ENCODE measurements at regions not wholly inside any gene's neighbourhood (a gene's known extent, or its start where the extent isn't known, plus 50 kb on each side); places are given as distances from the start of the nearest gene placed in this dataset.

DNA sequence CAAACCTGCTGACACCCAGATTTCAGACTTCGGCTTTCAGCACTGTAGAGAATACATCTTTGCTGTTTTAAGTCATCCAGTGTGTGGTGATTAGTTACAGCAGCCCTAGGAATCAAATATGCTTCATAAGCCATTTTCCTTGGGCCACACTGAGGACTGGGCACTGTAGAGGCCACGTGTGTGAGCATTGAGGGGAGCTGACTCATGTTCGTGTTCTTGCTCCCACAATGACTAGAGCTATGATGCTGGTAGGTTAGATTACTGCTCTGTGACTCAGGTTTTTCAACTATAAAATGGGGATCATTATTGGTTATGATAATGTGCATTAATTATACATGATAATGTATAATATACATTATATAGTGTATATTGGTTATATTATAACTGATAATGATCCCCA lies 96.5 kb upstream of the PALM2AKAP2 start:
- Mint-ChIP-seq H3K27me3 (no peaks in the 10 kb centered on the region), H3K27ac (no peak overlapping the region), H3K4me3 (no peak overlapping the region), H3K4me1 (no peaks in the 10 kb centered on the region), H3K36me3 (ENCODE audit: low read depth) (no peaks in the 10 kb centered on the region), H3K9me3 (ENCODE audit: low read depth) (no peaks in the 10 kb centered on the region)
- ATAC-seq, result no peak
- CTCF ChIA-PET, result no interaction called here
- intact Hi-C loops (cut with DNase I, micrococcal nuclease), result no loop called here
- DNase-seq, result no peak
- POLR2A ChIA-PET, result no interaction called here

DNA sequence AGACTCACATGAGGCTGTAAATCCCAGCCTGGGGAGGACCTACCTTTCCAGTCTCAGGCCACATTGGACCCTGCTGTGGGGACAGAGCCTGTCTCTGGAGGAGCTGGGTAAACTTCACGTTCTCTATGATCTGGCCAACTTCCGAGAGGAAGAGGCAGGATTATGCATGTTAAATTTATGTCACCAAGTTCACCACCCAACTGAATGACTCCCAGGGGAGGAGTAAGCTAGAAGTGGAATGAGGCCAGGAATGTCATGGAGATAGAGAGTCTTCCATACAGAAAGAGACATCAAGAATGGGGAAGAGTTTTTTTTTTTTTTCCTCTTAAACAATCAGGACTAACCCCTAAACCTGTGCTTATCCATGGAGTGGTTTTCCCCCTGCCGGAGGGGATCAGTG lies 90.3 kb upstream of the PALM2AKAP2 start:
- DNase-seq (no peak), ATAC-seq (no peak)
- no peaks in the 10 kb centered on the region for H3K4me1 Mint-ChIP-seq
- H3K27ac Mint-ChIP-seq, result no peak overlapping the region
- intact Hi-C loops (cut with DNase I, micrococcal nuclease), result no loop called here
- CTCF ChIA-PET, result interaction anchor here (0.7 kb wide), 1 partner anchor 1143 kb away, joined by 3 read pairs; no protein-coding TSS in a partner anchor
- H3K9me3 Mint-ChIP-seq (ENCODE audit: low read depth), result no peaks in the 10 kb centered on the region
- POLR2A ChIA-PET, result no interaction called here
- no peak overlapping the region for H3K4me3 Mint-ChIP-seq
- peaks cover 4% of the 10 kb centered on the region for H3K27me3 Mint-ChIP-seq
- H3K36me3 Mint-ChIP-seq (ENCODE audit: low read depth), result no peaks in the 10 kb centered on the region

DNA sequence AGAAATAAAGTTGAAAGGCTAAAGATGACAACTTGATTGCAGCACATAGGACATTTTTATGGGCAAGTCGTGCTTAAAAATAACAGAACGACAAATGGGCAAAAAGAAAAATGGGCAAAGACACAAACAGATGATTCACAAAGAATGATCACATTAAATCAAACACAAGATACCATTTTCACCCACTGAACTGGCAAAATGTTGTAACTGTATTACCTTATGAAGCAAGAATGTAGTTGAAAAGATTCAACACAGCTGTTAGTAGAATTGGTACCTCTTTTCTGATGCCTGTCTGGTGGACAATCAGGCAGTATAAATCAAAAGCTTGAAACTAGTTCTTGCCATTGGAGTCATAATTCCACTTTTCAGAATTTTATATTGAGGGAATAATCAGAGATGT lies 81.0 kb upstream of the PALM2AKAP2 start:
- peaks cover 9% of the 10 kb centered on the region for H3K27me3 Mint-ChIP-seq
- ChIA-PET CTCF (no interaction called here), POLR2A (no interaction called here)
- no peak for DNase-seq
- intact Hi-C loops (cut with DNase I, micrococcal nuclease), result no loop called here
- no peaks in the 10 kb centered on the region for H3K9me3 Mint-ChIP-seq (ENCODE audit: low read depth)
- ATAC-seq, result no peak
- no peak overlapping the region for H3K27ac Mint-ChIP-seq
- no peaks in the 10 kb centered on the region for H3K4me1 Mint-ChIP-seq
- H3K36me3 Mint-ChIP-seq (ENCODE audit: low read depth), result no peaks in the 10 kb centered on the region
- H3K4me3 Mint-ChIP-seq, result no peak overlapping the region

DNA sequence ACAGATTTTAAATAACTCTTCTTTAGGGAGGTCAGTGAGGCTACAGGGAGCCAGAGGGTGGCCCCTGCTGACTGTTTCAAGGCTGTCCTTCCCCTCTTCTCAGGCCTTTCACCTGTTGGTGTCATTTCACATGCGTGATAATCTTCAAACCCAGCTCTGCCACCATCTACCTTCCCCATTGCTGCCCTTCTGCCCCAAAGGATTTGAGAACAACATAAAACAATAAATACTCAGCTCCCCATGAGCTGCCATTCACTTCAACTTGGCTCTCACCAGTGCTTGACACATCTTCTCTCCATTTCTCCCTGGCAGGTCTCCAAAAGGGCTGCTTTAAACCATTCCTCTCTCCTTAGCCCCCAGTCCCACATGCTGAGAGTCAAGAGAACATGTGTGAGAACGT lies 75.5 kb upstream of the PALM2AKAP2 start:
- no peaks in the 10 kb centered on the region for H3K4me1 Mint-ChIP-seq
- CTCF ChIA-PET, result no interaction called here

DNA sequence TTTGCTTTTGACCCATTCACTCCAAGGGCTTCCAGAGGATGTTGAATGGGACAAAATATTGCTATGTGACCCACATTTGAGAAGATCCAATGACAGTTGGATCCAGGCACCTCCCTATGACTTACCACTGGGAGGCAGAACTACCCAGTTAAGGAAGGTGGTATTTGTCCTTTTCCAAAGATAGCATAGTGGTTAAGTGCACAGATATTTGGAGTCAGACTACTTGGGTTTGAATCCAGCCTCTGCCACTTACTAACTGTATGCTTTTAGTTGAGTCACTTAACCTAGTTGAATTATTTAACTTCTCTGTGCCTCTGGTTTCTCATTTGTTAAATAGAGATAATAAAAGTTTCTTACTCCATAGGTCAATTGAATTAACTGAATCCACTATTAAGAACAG lies 74.5 kb upstream of the PALM2AKAP2 start:
- ATAC-seq, result no peak
- Mint-ChIP-seq H3K4me1 (no peaks in the 10 kb centered on the region), H3K36me3 (ENCODE audit: low read depth) (no peaks in the 10 kb centered on the region), H3K27me3 (peaks cover 7% of the 10 kb centered on the region), H3K4me3 (no peak overlapping the region), H3K27ac (no peak overlapping the region), H3K9me3 (ENCODE audit: low read depth) (no peaks in the 10 kb centered on the region)
- no peak for DNase-seq
- POLR2A ChIA-PET, result no interaction called here
- intact Hi-C loops (cut with DNase I, micrococcal nuclease), result no loop called here
- CTCF ChIA-PET, result no interaction called here

More for the DNA sequence above, 75.5 kb upstream of the PALM2AKAP2 start:
- POLR2A ChIA-PET, result no interaction called here
- no peaks in the 10 kb centered on the region for H3K9me3 Mint-ChIP-seq (ENCODE audit: low read depth)
- no peak overlapping the region for H3K27ac Mint-ChIP-seq
- intact Hi-C loops (cut with DNase I, micrococcal nuclease), result no loop called here
- peaks cover 5% of the 10 kb centered on the region for H3K27me3 Mint-ChIP-seq
- no peaks in the 10 kb centered on the region for H3K36me3 Mint-ChIP-seq (ENCODE audit: low read depth)
- DNase-seq, result no peak
- no peak for ATAC-seq
- H3K4me3 Mint-ChIP-seq, result no peak overlapping the region

DNA sequence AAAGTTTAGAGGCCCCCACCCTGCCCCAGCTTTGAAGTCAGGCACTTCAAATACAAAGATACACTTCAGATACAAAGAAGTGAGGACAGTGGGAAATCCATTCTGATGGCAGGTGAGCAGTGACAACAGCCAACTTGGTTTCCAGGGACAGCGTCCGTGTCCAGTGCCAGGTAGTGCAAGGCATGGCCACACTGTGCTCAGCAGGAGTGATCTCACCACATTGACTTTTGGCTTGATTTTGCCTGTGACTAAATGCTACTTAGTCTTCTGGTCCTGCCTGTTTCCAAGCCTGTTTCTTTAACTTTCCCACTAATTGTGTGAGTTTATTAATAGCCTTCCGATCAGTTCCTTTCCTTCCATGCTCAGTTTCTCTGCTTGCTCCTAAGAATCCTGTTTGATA lies 72.6 kb upstream of the PALM2AKAP2 start:
- no peak for ATAC-seq
- Mint-ChIP-seq H3K4me3 (no peak overlapping the region), H3K9me3 (ENCODE audit: low read depth) (no peaks in the 10 kb centered on the region), H3K27me3 (peaks cover 7% of the 10 kb centered on the region), H3K4me1 (no peaks in the 10 kb centered on the region), H3K36me3 (ENCODE audit: low read depth) (no peaks in the 10 kb centered on the region), H3K27ac (no peak overlapping the region)
- CTCF ChIA-PET, result interaction anchor here (0.6 kb wide), 2 partner anchors 132 to 482 kb away, joined by 3 to 6 read pairs; no protein-coding TSS in a partner anchor
- POLR2A ChIA-PET, result no interaction called here
- intact Hi-C loops (cut with DNase I, micrococcal nuclease), result no loop called here
- DNase-seq, result no peak

DNA sequence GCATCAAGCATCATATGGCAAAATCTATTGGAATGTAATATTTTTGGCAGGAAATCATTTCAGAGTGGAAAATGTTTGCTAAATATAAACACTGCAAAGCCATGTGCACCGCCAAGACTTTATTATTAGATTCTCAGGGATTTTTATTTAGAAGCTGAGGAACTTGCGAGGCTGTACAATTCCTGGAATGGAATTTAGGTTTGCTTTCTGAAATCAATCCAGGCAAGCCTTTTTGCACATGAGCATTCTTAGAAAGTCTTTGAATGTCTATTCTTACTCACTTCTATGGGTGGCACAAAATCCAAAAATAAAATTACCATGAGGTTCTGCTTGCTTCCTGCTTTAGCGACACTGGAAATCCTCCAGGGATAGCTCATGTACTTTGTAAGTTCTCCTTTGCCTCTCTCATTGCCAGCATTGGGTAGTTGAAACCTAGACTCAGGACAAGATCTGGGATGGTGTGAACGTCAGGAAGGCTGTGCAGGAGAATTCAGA lies 71.5 kb upstream of the PALM2AKAP2 start:
- no peaks in the 10 kb centered on the region for H3K36me3 Mint-ChIP-seq (ENCODE audit: low read depth)
- POLR2A ChIA-PET, result no interaction called here
- H3K4me3 Mint-ChIP-seq, result no peak overlapping the region
- intact Hi-C loops (cut with DNase I, micrococcal nuclease), result no loop called here
- DNase-seq (no peak), ATAC-seq (no peak)
- H3K27ac Mint-ChIP-seq, result no peak overlapping the region
- CTCF ChIA-PET, result interaction anchor here (0.6 kb wide), 1 partner anchor 1464 kb away, joined by 3 read pairs; no protein-coding TSS in a partner anchor
- H3K9me3 Mint-ChIP-seq (ENCODE audit: low read depth), result no peaks in the 10 kb centered on the region
- peaks cover 7% of the 10 kb centered on the region for H3K27me3 Mint-ChIP-seq
- H3K4me1 Mint-ChIP-seq, result no peaks in the 10 kb centered on the region

DNA sequence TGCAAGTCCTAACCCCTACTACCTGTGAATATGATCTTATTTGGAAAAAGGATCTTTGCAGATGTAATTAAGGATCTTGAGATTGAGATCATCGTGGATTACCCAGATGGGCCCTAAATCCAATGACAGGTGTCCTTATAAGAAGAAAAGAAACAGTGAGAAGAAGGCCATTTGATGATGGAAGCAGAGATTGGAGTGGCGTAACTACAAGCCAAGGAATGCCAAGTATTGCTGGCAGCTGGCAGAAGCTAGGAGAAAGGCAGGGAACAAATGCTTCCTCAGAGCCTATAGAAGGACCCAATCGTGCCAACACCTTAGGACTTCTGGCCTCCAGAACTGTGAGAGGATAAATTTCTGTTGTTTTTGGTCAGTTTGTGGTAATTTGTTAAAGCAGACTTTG lies 70.1 kb upstream of the PALM2AKAP2 start:
- Mint-ChIP-seq H3K9me3 (ENCODE audit: low read depth) (no peaks in the 10 kb centered on the region), H3K4me3 (no peak overlapping the region), H3K36me3 (ENCODE audit: low read depth) (no peaks in the 10 kb centered on the region), H3K27ac (no peak overlapping the region), H3K27me3 (peaks cover 4% of the 10 kb centered on the region), H3K4me1 (no peaks in the 10 kb centered on the region)
- intact Hi-C loops (cut with DNase I, micrococcal nuclease), result no loop called here
- DNase-seq (no peak), ATAC-seq (no peak)
- POLR2A ChIA-PET, result no interaction called here
- CTCF ChIA-PET, result no interaction called here

DNA sequence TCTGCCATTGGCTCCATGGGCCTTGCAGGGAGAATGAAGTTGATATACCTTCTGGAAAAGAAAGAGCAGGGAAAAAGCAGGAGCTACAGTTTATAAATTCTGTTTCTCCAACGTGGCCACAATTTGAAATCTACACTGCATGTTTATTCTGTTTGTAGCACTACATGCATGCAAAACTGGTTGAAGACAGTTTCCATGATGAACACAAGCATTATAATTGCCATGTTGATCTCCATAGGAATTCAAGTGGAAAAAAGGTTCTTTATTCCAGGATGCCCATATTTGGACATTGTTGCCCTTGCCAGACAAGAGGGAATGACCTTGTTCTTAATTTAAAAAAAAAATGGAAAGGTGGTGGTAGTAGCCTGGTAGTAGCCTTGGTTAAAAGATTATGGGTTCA lies 69.2 kb upstream of the PALM2AKAP2 start:
- Mint-ChIP-seq H3K4me3 (no peak overlapping the region), H3K9me3 (ENCODE audit: low read depth) (no peaks in the 10 kb centered on the region), H3K36me3 (ENCODE audit: low read depth) (no peaks in the 10 kb centered on the region), H3K27me3 (peaks cover 3% of the 10 kb centered on the region), H3K4me1 (no peaks in the 10 kb centered on the region), H3K27ac (no peak overlapping the region)
- DNase-seq (no peak), ATAC-seq (no peak)
- POLR2A ChIA-PET, result no interaction called here
- intact Hi-C loops (cut with DNase I, micrococcal nuclease), result no loop called here
- CTCF ChIA-PET, result no interaction called here

DNA sequence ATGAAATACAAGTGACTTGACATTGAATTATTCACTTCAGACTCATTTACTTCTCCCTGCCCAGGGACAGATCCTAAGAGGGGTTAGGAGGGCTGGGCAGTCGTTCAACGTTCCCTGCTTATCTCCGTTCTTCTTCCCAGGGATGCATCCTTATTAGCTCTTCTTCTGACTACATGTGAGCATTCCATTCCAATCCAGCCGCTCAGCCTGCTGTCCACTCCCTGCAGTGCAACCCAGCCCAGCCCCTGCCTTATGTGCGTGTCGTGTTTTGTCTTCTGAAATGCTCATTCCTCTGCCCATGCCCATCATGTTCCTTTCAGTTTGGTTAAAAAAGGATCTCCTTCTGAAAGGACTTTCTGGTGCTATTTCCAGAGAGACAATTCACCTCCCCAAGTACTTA lies 64.7 kb upstream of the PALM2AKAP2 start:
- Mint-ChIP-seq H3K4me1 (no peaks in the 10 kb centered on the region), H3K4me3 (no peak overlapping the region), H3K27ac (no peak overlapping the region), H3K9me3 (ENCODE audit: low read depth) (no peaks in the 10 kb centered on the region), H3K27me3 (peaks cover 2% of the 10 kb centered on the region), H3K36me3 (ENCODE audit: low read depth) (no peaks in the 10 kb centered on the region)
- intact Hi-C loops (cut with DNase I, micrococcal nuclease), result no loop called here
- DNase-seq, result no peak
- ChIA-PET CTCF (no interaction called here), POLR2A (no interaction called here)
- ATAC-seq, result no peak

DNA sequence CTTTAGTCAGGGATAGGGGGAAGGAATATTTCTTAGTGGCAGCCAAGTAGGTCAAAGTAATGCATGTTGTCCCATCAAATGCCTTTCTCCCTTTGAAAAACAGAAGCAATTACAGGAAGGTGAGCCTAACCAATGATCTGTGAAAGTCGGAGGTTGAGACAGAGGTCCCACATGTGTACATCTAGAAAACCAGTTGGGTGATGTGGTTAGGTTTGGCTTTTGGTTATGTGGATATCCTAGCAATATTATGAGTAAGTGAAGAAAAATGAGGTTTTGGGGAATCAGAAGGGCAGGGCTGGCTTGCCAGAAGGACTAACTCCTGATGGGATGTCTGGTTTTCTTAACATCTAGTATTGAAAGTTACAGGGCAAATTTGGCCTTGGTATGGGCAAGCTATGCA lies 63.4 kb upstream of the PALM2AKAP2 start:
- H3K27me3 Mint-ChIP-seq, result peaks cover 2% of the 10 kb centered on the region
- no peaks in the 10 kb centered on the region for H3K36me3 Mint-ChIP-seq (ENCODE audit: low read depth)
- H3K4me1 Mint-ChIP-seq, result no peaks in the 10 kb centered on the region
- no peak for ATAC-seq
- H3K4me3 Mint-ChIP-seq, result no peak overlapping the region
- intact Hi-C loops (cut with DNase I, micrococcal nuclease), result no loop called here
- no peak overlapping the region for H3K27ac Mint-ChIP-seq
- DNase-seq, result no peak
- H3K9me3 Mint-ChIP-seq (ENCODE audit: low read depth), result no peaks in the 10 kb centered on the region
- POLR2A ChIA-PET, result no interaction called here
- CTCF ChIA-PET, result no interaction called here

DNA sequence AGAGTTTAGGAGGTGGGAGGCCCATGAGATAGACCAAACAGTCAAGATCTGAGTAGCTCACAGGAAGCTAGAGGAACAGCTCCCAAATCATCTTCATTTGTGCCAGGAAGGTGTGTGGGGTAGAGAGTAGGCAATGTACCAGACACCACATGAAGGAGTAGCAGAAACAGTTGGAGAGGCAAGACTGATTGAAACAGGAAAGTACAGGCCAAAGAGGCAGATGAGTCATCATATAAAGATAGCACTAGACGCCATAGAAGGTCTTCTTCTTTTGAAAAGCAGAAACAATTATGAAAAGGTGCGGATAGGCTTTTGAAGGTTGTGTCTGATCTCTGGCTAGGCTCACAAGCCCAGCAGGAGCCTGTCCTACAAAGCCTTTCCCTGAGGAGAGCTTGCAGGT lies 62.7 kb upstream of the PALM2AKAP2 start:
- Mint-ChIP-seq H3K4me1 (no peaks in the 10 kb centered on the region), H3K4me3 (no peak overlapping the region), H3K9me3 (ENCODE audit: low read depth) (no peaks in the 10 kb centered on the region), H3K36me3 (ENCODE audit: low read depth) (no peaks in the 10 kb centered on the region), H3K27ac (no peak overlapping the region), H3K27me3 (peaks cover 2% of the 10 kb centered on the region)
- ATAC-seq, result no peak
- CTCF ChIA-PET, result no interaction called here
- POLR2A ChIA-PET, result no interaction called here
- intact Hi-C loops (cut with DNase I, micrococcal nuclease), result no loop called here
- DNase-seq, result no peak

DNA sequence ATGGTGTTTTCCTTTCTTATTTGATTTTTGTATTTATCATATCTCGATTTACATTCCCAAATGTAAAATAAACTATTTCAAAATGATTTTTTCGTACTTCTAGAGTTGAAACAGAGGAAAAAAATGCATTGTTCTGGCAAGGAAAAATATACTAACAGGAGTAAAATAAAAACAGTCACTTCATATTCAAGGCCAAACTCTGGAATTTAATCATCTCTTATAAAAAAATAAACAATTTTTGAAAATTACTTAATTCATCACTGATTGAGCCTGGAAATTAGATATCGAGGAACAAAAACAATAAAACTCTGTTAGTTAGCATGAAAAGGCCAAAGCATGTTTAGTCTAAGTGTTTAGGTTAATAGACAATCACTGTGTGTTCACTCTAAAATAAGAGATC lies 61.1 kb upstream of the PALM2AKAP2 start:
- Mint-ChIP-seq H3K27me3 (peaks cover 2% of the 10 kb centered on the region), H3K4me3 (no peak overlapping the region)
- POLR2A ChIA-PET, result no interaction called here

More for the DNA sequence above, 61.1 kb upstream of the PALM2AKAP2 start:
- ATAC-seq, result no peak
- no peaks in the 10 kb centered on the region for H3K4me1 Mint-ChIP-seq
- DNase-seq, result no peak
- H3K36me3 Mint-ChIP-seq (ENCODE audit: low read depth), result no peaks in the 10 kb centered on the region
- H3K27ac Mint-ChIP-seq, result no peak overlapping the region
- H3K9me3 Mint-ChIP-seq (ENCODE audit: low read depth), result no peaks in the 10 kb centered on the region
- CTCF ChIA-PET, result no interaction called here
- intact Hi-C loops (cut with DNase I, micrococcal nuclease), result no loop called here

Data from activated CD4-positive, alpha-beta T cell treated with anti-CD3 and anti-CD28 coated beads for 36 hours (primary cell).